Myocyte (in vitro differentiated cells): ENCODE measurements at regions not wholly inside any gene's neighbourhood (a gene's known extent, or its start where the extent isn't known, plus 50 kb on each side); places are given as distances from the start of the nearest gene placed in this dataset.

Experiments used
- DNase-seq: peaks from one replicate; pipeline ENCODE4 v3.0.0-alpha.2; 2012; ENCODE audit warnings: low read depth

DNA sequence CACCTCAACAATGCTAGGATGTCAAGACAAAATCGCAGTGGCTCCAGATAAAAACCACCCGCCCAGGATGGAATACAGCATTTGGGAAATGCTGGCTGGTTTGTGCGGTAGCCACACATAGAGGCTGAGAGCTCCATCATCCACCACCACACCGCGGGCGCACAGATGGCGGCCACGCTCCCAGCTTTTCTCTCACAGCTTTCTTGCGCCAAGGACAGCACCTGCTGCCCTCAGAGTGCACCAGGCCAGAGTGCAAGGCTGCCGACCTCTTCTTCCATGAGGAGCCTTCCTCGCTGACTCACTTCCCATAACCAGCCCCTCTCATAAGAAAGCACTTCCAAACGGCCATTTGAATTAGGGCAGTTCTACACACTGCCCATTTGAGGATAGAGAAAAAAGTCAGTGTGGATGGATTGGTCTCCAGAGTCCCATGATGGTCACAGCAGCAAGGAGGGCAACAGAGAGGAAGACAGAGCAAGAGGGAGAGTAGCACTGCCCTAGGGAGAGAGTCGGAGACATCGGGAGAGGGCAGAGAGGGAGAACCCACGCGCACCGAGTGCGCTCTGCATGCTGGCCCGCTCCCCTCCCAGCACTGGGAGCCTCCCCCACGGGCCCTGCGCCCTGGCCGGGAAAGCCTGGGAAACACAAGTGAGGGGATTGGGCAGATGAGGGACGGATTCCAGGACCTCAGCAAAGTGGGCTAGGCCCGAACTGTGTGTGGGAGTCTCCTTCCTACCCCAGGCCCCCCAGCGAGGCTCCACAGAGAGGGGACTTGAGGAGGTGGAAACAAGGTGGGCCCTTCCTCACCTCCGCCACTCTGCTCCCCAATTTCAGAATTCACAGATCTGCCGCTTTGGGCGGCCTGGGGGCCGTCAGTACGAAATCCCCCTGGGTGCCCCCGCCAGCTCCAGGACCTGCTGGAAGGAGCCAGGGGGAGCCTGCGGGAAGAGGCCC is 156.9 kb downstream of the USP12 start:
- DNase-seq = no peak

DNA sequence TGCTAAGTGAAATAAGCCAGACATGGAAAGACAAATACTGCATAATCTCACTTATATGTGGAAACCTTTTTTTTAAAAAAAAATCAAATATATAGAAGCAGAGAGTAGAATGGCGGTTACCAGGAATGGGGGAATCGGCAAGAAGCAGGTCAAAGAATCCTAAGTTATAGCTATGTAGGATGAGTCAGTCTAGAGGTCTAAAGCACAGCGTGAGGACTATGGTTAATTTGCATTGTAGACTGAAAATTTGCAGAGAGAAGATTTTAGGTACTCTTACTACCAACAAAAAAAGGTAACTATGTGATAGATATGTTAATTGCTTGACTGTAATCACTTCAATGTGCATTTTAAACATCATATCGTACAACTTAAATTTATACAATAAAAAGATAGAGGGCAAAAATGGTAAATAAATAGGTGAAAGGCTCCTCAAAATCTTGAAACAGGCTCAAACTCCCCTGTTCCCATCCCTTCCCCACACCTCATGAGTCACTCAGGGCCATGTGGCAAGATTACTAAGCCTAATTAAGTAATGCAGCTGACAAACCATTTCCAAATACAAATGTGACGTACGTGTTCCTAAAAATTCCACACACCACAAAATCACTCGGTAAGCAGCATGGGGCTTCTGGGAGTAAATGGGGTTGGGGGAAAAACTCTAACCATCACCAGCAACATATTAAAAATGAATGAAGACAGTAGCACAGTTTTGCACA is 159.0 kb downstream of the USP12 start:
- peak; percentile 88 for DNase-seq

DNA sequence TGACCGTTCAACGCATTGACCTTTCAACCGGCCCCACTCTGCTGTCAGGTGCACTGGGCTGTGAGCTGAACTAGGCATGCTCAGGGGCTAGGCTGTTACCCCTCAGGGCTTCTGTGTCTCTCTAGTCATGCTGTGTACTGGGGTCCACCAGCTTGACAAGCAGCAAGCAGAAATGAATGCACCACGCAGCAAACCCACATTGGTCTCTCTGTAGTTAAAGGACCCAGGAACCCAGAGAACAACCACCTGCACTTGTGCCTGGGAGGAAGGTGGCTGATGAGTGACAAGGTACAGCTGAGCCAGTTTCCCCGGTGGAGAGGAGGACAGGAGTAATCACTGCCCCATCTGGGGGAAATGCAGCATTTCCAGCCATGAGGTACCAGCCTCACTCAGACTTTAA is 159.9 kb downstream of the USP12 start:
- no peak for DNase-seq

DNA sequence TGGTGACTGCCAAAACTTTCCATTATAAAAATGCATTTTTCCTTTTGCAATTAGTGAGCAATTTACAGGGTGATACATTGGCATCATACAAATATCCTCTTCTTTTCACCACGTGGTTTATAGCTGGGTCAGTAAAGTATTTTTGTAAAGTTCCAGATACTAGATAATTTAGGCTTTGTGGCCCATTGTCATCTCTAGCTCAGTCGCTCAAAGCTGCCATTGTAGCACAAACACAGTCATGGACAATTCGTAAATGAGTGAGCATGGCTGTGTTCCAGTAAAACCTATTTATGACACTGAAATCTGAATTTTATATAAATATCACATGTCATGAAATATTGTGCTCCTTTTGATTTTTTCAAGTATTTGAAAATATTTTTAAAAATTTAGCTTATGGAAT is 162.9 kb downstream of the USP12 start:
- no peak for DNase-seq

DNA sequence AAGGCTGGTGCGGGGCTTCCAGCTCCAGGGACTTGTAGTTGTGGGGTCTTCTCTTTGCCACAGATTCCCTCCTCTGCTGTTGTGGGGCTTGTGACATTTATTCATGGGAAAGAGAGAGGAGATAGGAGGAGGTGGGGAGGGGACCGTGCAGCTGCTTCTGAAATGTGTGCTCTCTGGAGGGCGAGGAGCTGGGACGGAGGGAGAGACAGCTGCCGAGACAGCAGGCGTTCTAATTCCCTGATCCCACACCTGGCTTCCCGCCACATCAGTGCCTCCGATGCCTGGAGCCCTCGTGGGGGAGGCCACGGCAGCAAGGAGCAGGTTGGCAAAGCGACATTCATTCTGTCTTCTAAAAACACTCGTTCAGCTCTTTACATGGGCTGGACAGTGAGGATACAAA is 164.4 kb downstream of the USP12 start:
- peak; percentile 94 for DNase-seq

DNA sequence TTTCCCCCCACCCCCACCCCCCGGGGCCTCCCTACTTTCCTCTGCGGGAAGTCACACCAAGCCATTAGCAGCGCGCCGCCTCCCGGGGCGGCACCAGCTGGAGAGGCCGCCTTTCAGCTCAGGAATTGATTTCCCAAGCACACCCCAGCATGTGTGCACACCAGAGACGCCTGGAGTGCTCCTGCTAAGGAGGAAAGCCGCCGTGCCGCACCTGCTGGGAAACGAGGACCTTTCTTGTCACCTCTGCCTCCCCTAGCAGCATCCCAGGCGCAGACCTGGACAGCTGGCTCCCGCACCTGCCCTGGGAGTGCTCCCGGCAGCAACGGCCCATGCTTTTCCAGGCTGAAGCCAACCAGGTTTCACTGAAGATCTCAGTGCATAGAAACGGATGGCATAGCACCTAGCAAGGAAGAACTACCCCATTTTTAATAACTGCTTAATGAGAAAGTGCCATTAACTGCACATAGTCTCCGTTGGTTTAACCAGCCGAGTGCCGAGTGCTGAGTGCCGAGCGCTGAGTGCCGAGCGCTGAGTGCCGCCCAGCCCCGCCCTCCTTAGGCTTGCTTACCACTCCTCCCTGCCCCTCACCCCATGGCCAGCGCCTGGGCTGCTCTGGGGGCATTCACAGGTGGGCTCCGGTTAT is 165.0 kb downstream of the USP12 start:
- DNase-seq = peak; percentile 74

DNA sequence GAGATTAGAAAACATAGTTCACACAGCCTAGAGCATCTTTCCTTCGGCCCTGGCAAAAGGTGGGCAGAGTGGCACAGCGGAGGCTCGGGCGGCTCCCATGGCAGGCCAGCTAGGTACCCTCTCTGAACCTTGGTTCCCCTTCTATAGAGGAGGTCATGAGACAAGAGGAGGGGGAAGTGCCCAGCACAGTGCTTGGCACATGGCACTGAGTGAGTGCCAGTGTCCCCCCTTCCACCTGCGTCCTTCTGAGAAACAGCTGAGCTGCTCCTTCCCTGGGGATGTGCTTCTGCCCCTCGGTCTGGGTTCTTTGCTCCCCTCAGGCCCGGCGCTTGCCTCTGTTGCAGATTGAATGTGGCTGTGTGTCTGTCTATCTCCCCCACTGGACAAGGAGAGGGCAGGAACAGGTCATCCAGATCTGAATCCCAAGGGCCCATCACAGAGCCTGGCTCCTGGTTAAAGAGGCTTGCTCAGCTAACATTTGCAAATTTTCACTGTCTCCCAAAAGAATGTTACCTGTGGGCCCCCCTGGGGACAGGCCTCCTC is 165.6 kb downstream of the USP12 start:
- DNase-seq = no peak

DNA sequence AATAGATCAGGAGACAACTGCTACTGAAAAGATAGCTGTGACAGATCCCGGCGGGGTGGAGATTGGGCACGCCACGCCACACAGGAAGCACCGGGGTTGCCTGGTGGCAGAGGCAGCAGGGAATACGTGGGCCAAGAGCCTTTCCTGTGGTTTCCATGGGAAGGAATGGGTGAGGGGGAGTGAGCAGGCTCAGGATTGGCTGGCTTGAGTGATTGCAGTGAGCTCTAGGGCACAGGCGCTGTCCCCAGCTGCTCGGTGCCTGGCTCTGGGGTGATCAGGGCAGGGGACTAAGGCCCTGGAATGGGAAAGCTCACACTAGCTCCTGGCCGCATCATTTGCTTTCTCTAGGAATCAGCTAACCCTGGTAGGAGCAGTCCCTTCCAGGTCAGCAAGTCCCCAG is 166.1 kb downstream of the USP12 start:
- peak; percentile 76 for DNase-seq

DNA sequence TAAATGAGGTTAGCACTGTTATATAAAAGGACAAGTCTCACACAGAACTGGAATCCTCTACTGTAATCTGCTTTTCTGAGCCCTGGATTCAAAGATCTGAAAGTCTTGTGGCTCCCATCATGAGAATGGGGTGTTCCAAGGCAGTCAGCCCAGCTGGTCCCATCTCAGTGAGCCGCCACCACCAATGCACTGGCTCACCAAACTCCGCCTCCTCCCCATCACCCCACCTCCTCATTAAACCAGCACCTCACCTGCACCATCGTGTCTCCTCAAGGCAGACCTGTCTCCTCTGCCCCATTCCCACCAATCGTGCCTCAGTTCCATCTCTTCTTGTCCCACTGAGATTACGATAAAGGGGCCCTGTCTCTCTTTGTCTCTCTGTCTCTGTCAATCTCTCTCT is 166.7 kb downstream of the USP12 start:
- DNase-seq = no peak

DNA sequence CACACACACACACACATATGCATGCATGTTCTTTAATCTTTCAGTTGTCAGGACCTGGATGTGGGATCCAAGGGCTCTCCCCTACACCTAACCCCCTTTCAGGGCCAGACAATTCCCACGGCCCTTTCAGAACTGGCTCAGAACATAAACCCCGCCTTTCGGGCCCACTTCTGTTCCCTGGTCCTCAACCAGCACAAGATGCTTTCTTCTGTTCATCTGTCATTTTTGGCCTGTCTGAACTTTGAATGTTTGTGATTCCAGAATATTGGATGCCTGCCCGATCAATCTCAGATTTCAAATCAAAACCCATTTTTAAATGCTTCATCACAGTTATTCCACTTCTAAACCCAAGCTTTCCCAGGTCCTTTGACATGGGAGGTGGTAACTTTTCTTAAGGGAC is 167.3 kb downstream of the USP12 start:
- no peak for DNase-seq

DNA sequence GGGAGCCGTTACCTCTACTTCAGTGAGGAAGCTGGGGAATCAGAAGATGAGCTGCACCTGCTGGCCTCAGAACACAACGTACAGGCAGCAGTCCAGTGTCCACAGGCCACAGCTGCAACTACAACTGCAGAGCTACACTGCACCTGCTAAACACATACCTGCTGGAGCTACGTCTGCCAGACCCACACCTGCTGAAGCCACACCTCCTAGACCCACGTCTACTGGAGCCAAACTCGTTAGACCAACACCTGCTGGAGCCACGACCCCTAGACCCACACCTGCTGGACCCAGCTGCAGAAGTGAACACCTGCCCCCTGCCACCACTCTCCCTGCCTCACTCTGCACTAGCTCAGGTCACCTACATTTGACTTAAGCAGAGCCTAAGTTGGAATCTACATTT is 169.9 kb downstream of the USP12 start:
- no peak for DNase-seq

DNA sequence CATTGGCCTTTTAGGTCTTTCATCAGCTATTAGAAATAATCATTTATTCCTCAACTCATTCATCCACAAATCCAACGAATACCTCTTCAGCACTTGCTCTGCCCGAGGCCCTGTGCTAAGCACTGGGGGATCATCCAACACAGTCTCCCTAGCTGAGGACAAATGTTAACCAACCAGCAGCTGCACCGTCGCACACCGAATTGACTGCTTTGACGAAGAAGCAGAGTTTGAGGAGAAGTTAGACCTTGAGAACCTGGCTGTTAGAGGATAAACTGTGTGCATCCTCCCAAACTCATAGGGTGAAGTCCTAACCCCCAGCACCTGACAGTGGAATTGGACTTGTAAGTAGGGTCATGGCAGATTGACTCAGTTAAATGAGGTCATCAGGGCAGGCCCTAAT is 170.9 kb downstream of the USP12 start:
- no peak for DNase-seq

DNA sequence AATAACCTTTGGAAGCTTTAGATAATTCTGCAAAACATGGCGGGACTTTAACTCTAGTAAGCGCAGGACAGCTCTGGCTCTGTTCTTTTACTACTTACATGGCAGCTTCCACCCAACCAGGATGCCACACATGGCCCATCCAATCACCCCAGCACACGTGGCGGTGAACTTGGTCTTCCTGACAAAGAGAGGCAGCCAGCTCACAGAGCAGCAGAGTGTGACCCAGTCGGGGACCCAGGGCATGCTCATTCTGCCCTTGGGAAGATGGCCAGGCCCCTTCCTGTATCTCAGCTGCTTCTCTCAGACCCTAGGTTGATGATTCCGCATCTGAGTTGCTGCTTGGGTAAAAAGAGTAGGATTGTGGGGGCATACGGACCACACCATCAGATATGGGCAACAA is 172.1 kb downstream of the USP12 start:
- DNase-seq = no peak

DNA sequence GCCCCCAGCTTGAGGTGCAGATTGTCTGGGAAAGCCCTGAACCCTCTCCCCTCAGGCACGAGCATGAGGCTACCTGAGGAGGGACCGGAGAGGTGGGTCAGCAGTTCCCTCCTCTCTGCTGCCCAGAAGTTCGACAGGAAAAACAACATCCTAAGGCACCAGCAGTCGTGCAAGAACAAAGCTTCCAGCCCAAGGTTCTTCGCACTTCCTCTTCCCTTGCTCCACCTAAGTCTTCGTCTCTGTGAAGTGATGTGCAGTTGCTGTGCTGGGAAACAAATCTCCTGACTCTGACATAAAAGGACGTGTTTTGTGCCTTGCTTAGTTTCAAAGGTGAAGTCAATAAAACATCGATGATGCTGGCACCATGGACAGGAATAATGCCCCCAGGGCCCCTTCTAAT is 173.3 kb downstream of the USP12 start:
- no peak for DNase-seq

DNA sequence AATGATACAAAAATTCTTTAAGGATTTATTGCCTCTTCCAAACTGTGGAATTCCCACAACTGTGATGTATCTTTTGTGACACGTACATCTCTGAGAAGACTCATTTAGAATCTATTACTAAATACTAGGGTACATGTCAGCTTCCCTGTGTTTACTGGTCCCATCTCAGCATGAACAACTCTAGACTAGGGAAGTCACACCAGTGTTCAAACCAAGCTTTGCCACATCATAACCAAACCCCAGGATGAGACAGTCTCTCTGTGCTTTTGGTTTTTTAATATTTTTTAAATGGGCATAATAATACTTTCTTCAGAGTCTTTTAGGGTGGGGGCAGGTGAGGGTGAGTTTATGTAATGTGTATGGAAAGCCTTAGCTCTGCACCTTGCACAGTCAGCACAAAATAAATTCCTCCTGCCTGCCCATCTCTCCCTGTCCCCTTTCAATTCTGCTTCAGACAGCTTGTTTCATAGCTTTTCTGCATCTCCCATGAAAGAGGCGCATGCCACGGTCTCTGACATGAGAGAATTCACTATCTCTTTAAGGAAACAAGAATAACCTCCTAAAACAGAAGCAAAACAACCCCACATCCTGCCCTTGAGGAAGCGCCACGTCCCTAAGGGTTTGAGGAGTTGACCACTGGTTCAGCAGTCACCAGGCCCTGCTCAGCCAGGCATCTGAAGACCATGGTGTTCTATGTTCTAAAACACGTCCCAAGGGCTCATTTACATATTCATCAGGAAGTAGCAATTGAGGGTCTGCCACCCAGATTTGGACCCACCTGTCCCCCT is 174.5 kb downstream of the USP12 start:
- DNase-seq = no peak

DNA sequence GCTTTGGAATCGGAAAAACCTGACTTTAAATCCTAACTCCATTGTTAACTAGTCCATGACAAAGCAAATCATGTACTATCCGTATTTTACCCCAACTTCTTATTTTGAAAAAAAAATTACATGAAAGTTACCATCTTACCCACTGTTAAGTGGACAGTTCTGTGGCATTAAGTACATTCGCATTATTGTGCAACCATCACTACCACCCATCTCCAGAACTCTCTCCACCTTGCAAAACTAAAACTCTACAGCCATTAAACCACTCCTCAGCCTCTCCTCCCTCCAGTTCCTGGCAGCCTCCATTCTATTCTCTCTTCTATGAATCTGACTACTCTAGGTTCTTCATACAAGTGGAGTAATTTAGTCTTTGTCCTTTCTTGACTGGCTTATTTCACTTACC is 176.5 kb downstream of the USP12 start:
- no peak for DNase-seq

DNA sequence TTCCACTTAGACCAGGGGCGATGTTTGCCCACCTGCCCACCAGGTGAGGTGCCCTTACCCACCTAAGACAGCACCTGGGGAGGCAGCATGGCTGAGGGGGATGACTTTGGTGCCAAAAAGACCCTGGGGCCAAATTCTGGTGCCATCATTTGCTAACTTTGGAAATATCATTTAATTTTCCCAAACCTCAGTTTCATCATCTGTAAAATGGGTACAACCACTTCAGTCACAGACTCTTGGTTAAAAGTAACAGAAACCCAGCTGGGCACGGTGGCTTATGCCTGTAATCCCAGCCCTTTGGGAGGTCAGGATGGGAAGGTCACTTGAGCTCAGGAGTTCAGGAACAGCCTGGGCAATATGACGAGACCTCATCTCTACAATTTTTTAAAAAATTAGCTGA is 177.8 kb downstream of the USP12 start:
- no peak for DNase-seq

DNA sequence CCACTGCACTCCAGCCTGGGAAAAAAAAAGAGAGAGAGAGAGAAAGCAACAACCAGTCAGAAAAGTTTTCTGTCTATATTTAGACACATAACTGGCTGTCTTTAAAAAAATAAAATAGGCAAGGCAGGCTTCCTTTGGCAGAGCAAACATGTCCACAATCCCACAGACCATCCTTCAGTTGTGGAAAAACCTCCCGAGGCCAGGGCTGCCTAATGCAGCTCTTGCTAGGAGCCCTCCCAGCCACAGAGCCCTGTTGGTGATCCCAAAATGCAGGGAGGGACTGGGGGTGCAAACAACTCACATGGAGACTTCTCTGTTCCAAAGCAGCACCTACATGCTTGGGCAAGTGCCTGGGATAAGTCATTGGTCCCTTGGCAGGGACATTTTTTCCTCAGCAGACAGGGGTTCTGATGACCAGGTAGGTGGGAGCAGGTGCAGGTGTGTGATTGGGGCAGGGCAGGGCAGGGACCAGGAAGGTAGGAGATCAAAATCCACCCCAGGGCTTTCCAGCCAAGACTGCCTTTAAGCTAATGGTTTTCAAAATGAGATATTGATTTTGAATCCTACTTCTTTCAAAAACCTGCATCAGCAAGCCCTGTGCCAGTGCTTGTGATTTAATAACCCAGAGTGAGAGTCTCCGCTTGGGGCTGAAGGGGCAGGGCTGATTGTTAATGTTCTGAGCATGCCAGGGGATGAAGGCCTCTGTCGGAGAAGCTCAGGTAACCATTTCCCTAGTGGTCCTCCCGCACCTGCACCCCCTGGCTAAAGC is 178.5 kb downstream of the USP12 start:
- peak; percentile 55 for DNase-seq

DNA sequence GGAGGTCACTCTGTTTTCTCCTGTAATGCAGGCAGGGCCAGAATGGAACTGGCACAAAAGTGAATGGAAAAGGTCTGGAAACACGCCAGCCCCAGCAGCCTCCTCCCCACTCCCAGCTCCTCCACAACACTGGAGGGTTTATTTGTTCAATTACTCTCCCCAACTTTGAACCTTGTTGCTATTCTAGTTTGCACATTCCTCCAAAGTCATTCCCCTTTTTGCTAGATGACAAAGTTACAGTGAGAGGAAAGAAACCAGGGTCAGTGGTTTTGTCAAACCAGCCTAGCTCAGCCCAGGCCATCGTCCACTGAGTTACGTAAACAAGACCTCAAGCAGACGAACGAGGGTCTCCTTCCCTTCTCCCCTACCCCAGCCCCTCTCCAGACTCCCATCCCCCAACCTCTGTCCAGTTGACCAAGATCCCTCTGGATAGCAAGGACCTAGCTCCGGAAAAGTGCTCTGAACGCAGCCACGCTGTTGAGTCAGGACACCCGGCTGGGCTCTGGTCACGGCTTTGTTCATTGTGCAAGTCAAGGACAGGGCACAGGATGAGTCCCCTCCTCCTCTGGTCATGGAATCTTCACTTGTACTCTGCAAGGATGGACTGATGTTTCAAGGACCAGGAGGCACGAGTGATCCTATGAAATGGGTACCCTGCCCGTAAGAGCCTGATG is 180.0 kb downstream of the USP12 start:
- DNase-seq = no peak
